ENCODE measurements at regions not wholly inside any gene's neighbourhood (a gene's known extent, or its start where the extent isn't known, plus 50 kb on each side); places are given as distances from the start of the nearest gene placed in this dataset.

GRCh38 chr13:65907666-65908525 lies 1322.2 kb downstream of the PCDH9 start:
- DNase-seq (ENCODE audit: low read depth) (peak; percentile 25), FAIRE-seq (no peak)
- Histone ChIP-seq H3K4me3 (ENCODE audit: low read depth, low read length) (no peak overlapping the region), H3K27me3 (ENCODE audit: control insufficient read depth, insufficient read depth, low read length) (no peaks in the 10 kb centered on the region), H3K36me3 (ENCODE audit: control insufficient read depth, insufficient read depth, low read length) (no peaks in the 10 kb centered on the region)
- no peak for TF ChIP-seq CTCF (IDR thresholded peaks at IDR 0.05; ENCODE audit: insufficient read depth, low read length, severe bottlenecking)

GRCh38 chr13:65901723-65902122 lies 1328.4 kb downstream of the PCDH9 start:
- DNase-seq (ENCODE audit: low read depth), result no peak

GRCh38 chr13:65894049-65894448 lies 1336.1 kb downstream of the PCDH9 start:
- Histone ChIP-seq H3K27me3 (ENCODE audit: control insufficient read depth, insufficient read depth, low read length) (no peaks in the 10 kb centered on the region), H3K4me3 (ENCODE audit: low read depth, low read length) (no peak overlapping the region), H3K36me3 (ENCODE audit: control insufficient read depth, insufficient read depth, low read length) (no peaks in the 10 kb centered on the region)
- no peak for DNase-seq (ENCODE audit: low read depth)
- TF ChIP-seq CTCF (IDR thresholded peaks at IDR 0.05; ENCODE audit: insufficient read depth, low read length, severe bottlenecking), result no peak
- FAIRE-seq, result no peak

More at GRCh38 chr13:65901723-65902122, 1328.4 kb downstream of the PCDH9 start:
- Histone ChIP-seq H3K36me3 (ENCODE audit: control insufficient read depth, insufficient read depth, low read length) (no peaks in the 10 kb centered on the region), H3K27me3 (ENCODE audit: control insufficient read depth, insufficient read depth, low read length) (no peaks in the 10 kb centered on the region), H3K4me3 (ENCODE audit: low read depth, low read length) (no peak overlapping the region)
- TF ChIP-seq CTCF (IDR thresholded peaks at IDR 0.05; ENCODE audit: insufficient read depth, low read length, severe bottlenecking), result no peak
- FAIRE-seq, result no peak

GRCh38 chr13:65892859-65893258 lies 1337.3 kb downstream of the PCDH9 start:
- no peaks in the 10 kb centered on the region for H3K27me3 ChIP-seq (ENCODE audit: control insufficient read depth, insufficient read depth, low read length)
- DNase-seq (ENCODE audit: low read depth) (peak; percentile 37), FAIRE-seq (no peak)
- TF ChIP-seq CTCF (IDR thresholded peaks at IDR 0.05; ENCODE audit: insufficient read depth, low read length, severe bottlenecking), result no peak
- H3K4me3 ChIP-seq (ENCODE audit: low read depth, low read length), result no peak overlapping the region
- no peaks in the 10 kb centered on the region for H3K36me3 ChIP-seq (ENCODE audit: control insufficient read depth, insufficient read depth, low read length)

- H3K4me3 ChIP-seq (ENCODE audit: low read depth, low read length), result no peak overlapping the region
- H3K36me3 ChIP-seq (ENCODE audit: control insufficient read depth, insufficient read depth, low read length), result no peaks in the 10 kb centered on the region
- FAIRE-seq, result no peak
- peak; percentile 4 for DNase-seq (ENCODE audit: low read depth)
- H3K27me3 ChIP-seq (ENCODE audit: control insufficient read depth, insufficient read depth, low read length), result no peaks in the 10 kb centered on the region
- TF ChIP-seq CTCF (IDR thresholded peaks at IDR 0.05; ENCODE audit: insufficient read depth, low read length, severe bottlenecking), result no peak
These were observed 1340.8 kb downstream of the PCDH9 start for GRCh38 chr13:65889368-65889767.
